HG02798 (cell line): ENCODE measurements at regions not wholly inside any gene's neighbourhood (a gene's known extent, or its start where the extent isn't known, plus 50 kb on each side); places are given as distances from the start of the nearest gene placed in this dataset.

ENCODE experiments used
- ATAC-seq: cut with Tn5 transposase; IDR thresholded peaks from one replicate; pipeline ENCODE4 v1.9.1; 2021; ENCODE audit warnings: mild to moderate bottlenecking; ENCODE audit not compliant: unreplicated experiment, poor library complexity

DNA sequence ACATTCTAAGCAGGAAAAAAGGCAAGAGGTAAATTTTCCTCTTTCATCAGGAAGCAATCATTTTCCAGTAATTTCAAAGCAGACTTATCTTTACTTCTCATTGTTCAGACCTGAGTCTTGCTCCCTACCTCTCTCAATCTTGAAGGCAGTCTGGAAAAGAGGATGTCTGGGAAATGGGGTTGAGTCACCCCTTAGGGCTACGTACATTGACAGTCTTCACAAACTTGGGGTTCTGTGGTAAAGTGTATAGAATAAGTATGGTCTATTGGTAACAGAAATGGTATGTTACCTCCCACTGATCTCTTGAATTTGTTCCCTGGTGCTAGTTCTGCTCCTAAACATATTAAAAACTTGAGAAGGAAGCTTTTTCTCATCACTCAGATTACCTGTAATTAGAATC, 361.3 kb downstream of the SS18 start:
- ATAC-seq = no peak

GRCh38 chr18:25727281-25727985, 363.0 kb downstream of the SS18 start:
- ATAC-seq = no peak

DNA sequence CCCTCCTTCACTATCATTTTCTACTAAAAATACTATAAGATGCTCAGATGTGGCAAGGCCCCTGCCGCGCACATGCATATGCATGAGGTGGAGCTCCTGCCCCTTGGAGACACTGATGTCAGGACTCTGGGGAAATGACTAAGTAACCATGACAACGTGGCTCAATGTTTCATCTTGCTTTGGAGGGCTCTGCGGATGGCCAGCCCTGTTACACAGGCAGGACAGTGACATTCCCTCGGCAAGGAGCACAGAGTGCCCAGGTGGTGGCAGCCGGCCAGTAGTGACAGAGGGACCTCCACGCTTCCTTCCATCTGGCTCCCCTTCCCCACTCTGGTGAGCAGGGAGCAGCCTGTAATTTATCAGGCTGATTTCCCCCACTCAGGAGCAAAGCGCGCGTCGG, 364.1 kb downstream of the SS18 start:
- ATAC-seq = no peak

DNA sequence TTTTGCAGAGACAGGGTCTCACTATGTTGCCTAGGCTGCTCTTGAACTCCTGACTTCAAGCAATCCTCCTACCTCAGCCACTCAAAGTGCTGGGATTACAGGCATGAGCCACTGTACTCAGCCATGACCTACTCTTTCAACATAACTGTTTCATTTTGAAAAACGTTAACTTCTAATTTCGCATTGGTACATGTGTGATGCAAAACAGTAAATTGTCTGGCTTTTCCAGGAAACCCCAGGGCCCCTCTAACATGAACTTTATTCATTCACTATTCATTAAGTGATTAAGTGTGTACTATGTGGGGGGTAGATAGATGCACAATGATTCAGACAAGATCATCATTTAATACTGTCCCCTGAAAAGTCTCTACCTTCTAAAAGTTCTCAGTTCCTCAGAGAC, 364.9 kb downstream of the SS18 start:
- ATAC-seq = no peak

- ATAC-seq = no peak
Measured at GRCh38 chr18:25724997-25725396, 365.4 kb downstream of the SS18 start.

DNA sequence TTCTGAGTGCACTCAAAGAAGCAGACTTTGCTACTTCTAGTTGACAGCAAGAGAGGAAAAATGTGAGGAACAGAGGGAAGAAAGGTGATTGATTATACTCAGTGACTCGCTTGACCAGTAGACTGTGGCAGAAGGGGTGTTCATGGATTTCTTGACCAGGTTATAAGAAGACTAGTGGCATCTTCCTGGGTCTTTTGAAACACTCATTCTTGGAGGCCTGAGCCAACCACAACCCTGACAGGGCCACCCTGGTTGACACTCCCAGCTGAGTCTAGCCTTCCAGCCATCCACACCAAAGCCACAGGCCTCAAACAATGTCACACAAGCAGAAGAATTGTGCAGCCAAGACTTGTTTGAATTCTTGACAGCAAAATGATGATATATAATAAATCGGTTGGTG, 366.3 kb downstream of the SS18 start:
- no peak for ATAC-seq

GRCh38 chr18:25713103-25713502, 361.1 kb upstream of the ZNF521 start:
- no peak for ATAC-seq

GRCh38 chr18:25710981-25711380, 359.0 kb upstream of the ZNF521 start:
- no peak for ATAC-seq

- ATAC-seq = no peak
Measured at GRCh38 chr18:25705650-25706049, 353.7 kb upstream of the ZNF521 start.

GRCh38 chr18:25704494-25704893, 352.5 kb upstream of the ZNF521 start:
- ATAC-seq = no peak

GRCh38 chr18:25704071-25704470, 352.1 kb upstream of the ZNF521 start:
- ATAC-seq = no peak

- no peak for ATAC-seq
Measured at GRCh38 chr18:25701821-25702220, 349.9 kb upstream of the ZNF521 start.

DNA sequence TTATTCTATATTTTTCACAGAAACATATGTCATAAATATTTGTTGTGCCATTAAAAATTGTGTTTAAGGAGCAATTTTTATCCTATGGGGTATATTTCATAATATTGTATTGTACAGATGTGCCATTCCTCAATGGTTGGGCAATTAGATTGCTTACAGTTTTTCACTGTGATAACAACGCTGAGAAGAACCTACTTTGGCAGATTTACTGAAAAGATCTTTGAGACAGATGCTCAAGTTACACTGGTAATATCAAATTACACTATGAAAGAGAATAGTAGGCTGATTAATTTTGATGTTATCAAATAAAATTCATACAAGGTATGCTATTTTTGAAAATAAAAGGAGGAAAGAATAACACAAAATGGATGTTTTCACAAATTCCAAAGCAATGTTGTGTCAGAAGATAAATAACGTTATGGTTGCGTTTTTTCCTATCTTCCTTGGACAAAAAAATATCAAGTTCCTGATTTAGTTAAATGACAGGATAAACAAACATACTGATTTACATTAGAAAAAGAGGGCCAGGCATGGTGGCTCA, 335.1 kb upstream of the ZNF521 start:
- ATAC-seq = no peak

DNA sequence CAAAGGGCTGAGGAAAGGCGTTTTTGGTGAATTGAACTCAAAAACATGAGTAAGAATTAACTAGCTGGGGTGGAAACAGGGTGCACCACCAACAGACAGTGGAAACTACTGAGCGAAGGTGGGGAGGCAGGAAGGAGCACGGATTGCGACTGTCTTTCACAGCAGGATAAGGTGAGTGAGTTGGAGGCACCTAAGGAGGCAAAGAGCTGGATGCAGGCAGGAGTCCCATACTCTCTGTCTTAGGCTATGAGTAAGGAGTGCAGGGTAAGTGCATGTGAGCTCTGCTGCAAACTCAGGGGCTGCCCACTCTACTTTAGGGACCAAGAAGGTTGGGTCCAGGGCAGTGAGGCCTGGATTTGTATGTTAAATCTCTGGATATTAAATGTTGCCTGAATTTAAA, 333.1 kb upstream of the ZNF521 start:
- ATAC-seq = no peak

DNA sequence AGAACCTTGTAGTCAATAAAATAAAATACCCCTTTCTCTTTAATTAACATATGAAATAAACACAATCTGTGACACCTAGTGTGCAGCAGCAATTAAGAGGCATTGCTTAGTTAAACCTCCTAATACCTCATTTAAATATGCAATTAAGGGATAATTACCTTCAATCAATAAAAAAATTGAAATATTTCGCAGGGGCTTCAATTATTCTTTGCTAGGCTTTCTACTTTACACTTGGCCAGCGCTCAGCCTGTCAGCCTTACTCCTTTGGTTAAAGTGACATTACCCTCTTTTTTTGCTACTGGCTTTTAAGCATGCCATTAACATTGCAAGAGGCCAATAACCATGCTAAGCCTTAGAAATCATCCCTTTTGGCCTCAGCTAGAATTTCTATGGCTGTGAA, 327.5 kb upstream of the ZNF521 start:
- ATAC-seq = no peak

GRCh38 chr18:25678221-25678620, 326.3 kb upstream of the ZNF521 start:
- ATAC-seq = peak; percentile 39

DNA sequence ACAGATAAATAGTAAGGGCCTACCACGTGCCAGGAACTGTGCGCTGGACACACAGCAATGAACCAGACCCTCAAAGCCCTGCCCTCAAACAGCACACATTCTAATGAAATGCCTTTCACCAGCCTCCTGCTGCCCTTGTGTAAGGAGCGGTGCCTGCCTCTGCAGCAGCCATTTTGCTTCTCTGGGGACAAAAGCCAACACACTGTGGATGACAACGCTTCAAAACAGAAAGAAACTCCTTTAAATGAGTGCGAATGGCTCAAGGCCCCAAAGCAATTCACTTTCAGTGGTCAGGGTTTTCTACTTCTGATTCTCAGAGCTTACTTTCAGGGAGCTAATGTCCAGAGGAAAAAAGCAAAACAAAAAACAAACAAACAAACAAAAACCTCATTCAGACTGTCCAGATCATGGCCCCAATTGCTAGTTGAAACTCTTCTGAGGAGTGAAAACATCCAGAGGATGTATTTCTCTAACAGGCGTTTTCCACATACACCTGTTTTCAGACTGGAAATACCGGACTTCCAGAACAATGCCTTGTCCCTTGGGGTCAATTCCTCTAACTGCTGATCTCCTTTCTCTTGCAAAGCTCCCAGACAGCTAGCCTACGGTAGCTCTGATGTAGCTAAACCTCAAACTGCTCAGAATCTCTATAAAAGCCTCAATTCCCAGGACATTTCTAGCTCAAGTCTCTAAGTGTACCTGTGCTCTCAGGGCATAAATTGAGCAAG, 323.3 kb upstream of the ZNF521 start:
- ATAC-seq = no peak

DNA sequence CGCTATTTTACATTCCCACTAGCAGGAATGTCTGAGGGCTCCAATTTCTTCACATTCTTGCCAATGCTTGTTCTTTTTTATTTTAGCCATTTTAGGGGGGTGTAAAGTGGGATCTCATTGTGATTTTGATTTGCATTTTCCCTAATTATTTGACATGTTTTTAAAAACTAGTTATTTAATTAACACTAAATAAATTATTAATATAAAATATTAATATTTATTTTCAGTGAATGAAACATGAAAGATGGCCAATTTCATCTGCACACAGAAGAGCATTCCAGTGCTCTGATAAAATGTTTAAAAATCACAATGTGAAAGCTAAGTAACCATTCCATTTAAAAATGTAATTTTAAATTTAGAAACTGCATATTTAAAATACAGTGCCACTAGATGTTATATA, 322.2 kb upstream of the ZNF521 start:
- ATAC-seq = no peak

DNA sequence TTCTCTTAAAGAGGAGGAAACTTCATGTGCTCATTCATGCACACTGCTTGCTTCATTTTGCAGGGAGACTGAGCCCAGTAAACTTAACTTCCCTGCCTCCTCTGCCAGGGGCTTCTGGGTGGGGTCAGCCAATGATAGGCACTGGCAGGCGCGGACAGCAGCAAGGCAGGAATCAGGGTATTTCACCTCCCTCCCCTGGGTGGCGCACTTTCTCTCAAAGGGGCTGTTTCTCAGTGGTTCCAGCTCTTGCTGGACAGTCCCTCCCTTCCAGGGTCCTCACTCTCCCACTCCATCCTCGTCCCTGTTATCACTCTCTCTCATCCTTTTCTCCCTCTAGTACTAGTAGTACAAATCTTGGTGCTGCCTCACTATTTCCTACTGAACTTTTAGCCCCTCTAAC, 320.5 kb upstream of the ZNF521 start:
- ATAC-seq = no peak

- no peak for ATAC-seq
Measured at GRCh38 chr18:25669741-25670140, 317.8 kb upstream of the ZNF521 start.

DNA sequence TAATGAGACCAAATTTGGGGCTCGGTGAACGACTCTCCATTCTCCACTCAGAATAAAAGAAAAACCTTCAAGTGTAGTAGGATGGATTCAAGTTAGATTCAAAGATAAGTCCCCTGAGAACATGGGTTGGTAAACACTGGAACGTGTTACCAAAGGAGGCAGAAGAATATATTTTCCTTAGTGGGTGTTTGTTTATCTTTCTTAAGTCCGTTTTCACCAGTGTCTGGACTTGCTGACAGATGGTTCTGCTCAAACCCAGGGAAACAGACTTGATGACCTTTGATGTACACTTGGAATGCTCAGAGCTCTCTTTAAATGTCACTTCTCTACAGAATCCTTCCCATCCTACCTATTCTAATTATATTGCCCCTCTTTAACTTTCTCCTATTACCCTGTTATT, 310.3 kb upstream of the ZNF521 start:
- ATAC-seq = no peak

GRCh38 chr18:25661831-25662230, 309.9 kb upstream of the ZNF521 start:
- ATAC-seq = no peak
